ENCODE measurements at regions not wholly inside any gene's neighbourhood (a gene's known extent, or its start where the extent isn't known, plus 50 kb on each side); places are given as distances from the start of the nearest gene placed in this dataset.

- peak; percentile 93 for DNase-seq (ENCODE audit: insufficient read length, low spot score)
- FAIRE-seq, result peak; percentile 92
- TF ChIP-seq POLR2A (IDR thresholded peaks at IDR 0.05; ENCODE audit: low read depth, low read length), result peak; percentile 76
- peak; percentile 76 for TF ChIP-seq TAF1 (IDR thresholded peaks at IDR 0.05; ENCODE audit: low read depth, low read length)
- no peak for TF ChIP-seq SPI1 (IDR thresholded peaks at IDR 0.05; ENCODE audit: low read depth, low read length)
- TF ChIP-seq POLR2AphosphoS5 (IDR thresholded peaks at IDR 0.05; ENCODE audit: low read depth, low read length), result peak; percentile 83
- no peak for TF ChIP-seq PAX5 (IDR thresholded peaks at IDR 0.05; ENCODE audit: insufficient read depth, low read length, severe bottlenecking)
- TF ChIP-seq POU2F2 (IDR thresholded peaks at IDR 0.05; ENCODE audit: low read depth, low read length), result no peak
These were observed 135.2 kb upstream of the KCTD7 start for GRCh38 chr7:66493235-66494205.

GRCh38 chr7:66497346-66497745 lies 131.3 kb upstream of the KCTD7 start:
- DNase-seq (ENCODE audit: insufficient read length, low spot score) (no peak), FAIRE-seq (no peak)
- TF ChIP-seq TAF1 (IDR thresholded peaks at IDR 0.05; ENCODE audit: low read depth, low read length) (no peak), POLR2A (IDR thresholded peaks at IDR 0.05; ENCODE audit: low read depth, low read length) (no peak), PAX5 (IDR thresholded peaks at IDR 0.05; ENCODE audit: insufficient read depth, low read length, severe bottlenecking) (no peak), SPI1 (IDR thresholded peaks at IDR 0.05; ENCODE audit: low read depth, low read length) (no peak), POLR2AphosphoS5 (IDR thresholded peaks at IDR 0.05; ENCODE audit: low read depth, low read length) (no peak), POU2F2 (IDR thresholded peaks at IDR 0.05; ENCODE audit: low read depth, low read length) (no peak)

- no peak for DNase-seq (ENCODE audit: insufficient read length, low spot score)
- TF ChIP-seq TAF1 (IDR thresholded peaks at IDR 0.05; ENCODE audit: low read depth, low read length), result no peak
- no peak for TF ChIP-seq POLR2A (IDR thresholded peaks at IDR 0.05; ENCODE audit: low read depth, low read length)
- TF ChIP-seq PAX5 (IDR thresholded peaks at IDR 0.05; ENCODE audit: insufficient read depth, low read length, severe bottlenecking), result no peak
- TF ChIP-seq POLR2AphosphoS5 (IDR thresholded peaks at IDR 0.05; ENCODE audit: low read depth, low read length), result no peak
- TF ChIP-seq POU2F2 (IDR thresholded peaks at IDR 0.05; ENCODE audit: low read depth, low read length), result no peak
- FAIRE-seq, result no peak
These were observed 128.6 kb upstream of the KCTD7 start for GRCh38 chr7:66500087-66500486.

GRCh38 chr7:66502230-66503035 lies 126.2 kb upstream of the KCTD7 start:
- FAIRE-seq (no peak), DNase-seq (ENCODE audit: insufficient read length, low spot score) (no peak)

GRCh38 chr7:66503036-66503370 lies 125.7 kb upstream of the KCTD7 start:
- TF ChIP-seq POU2F2 (IDR thresholded peaks at IDR 0.05; ENCODE audit: low read depth, low read length) (no peak), TAF1 (IDR thresholded peaks at IDR 0.05; ENCODE audit: low read depth, low read length) (no peak), SPI1 (IDR thresholded peaks at IDR 0.05; ENCODE audit: low read depth, low read length) (no peak), POLR2A (IDR thresholded peaks at IDR 0.05; ENCODE audit: low read depth, low read length) (no peak), PAX5 (IDR thresholded peaks at IDR 0.05; ENCODE audit: insufficient read depth, low read length, severe bottlenecking) (no peak), POLR2AphosphoS5 (IDR thresholded peaks at IDR 0.05; ENCODE audit: low read depth, low read length) (no peak)
- DNase-seq (ENCODE audit: insufficient read length, low spot score) (no peak), FAIRE-seq (no peak)

More at GRCh38 chr7:66502230-66503035, 126.2 kb upstream of the KCTD7 start:
- no peak for TF ChIP-seq SPI1 (IDR thresholded peaks at IDR 0.05; ENCODE audit: low read depth, low read length)

GRCh38 chr7:66503551-66504031 lies 125.1 kb upstream of the KCTD7 start:
- TF ChIP-seq POLR2AphosphoS5 (IDR thresholded peaks at IDR 0.05; ENCODE audit: low read depth, low read length) (no peak), SPI1 (IDR thresholded peaks at IDR 0.05; ENCODE audit: low read depth, low read length) (no peak), POLR2A (IDR thresholded peaks at IDR 0.05; ENCODE audit: low read depth, low read length) (no peak), PAX5 (IDR thresholded peaks at IDR 0.05; ENCODE audit: insufficient read depth, low read length, severe bottlenecking) (no peak), POU2F2 (IDR thresholded peaks at IDR 0.05; ENCODE audit: low read depth, low read length) (no peak), TAF1 (IDR thresholded peaks at IDR 0.05; ENCODE audit: low read depth, low read length) (no peak)
- DNase-seq (ENCODE audit: insufficient read length, low spot score) (no peak), FAIRE-seq (no peak)

- TF ChIP-seq SPI1 (IDR thresholded peaks at IDR 0.05; ENCODE audit: low read depth, low read length) (no peak), POU2F2 (IDR thresholded peaks at IDR 0.05; ENCODE audit: low read depth, low read length) (no peak), POLR2AphosphoS5 (IDR thresholded peaks at IDR 0.05; ENCODE audit: low read depth, low read length) (no peak), TAF1 (IDR thresholded peaks at IDR 0.05; ENCODE audit: low read depth, low read length) (no peak), PAX5 (IDR thresholded peaks at IDR 0.05; ENCODE audit: insufficient read depth, low read length, severe bottlenecking) (no peak), POLR2A (IDR thresholded peaks at IDR 0.05; ENCODE audit: low read depth, low read length) (no peak)
- FAIRE-seq, result no peak
- DNase-seq (ENCODE audit: insufficient read length, low spot score), result no peak
These were observed 124.5 kb upstream of the KCTD7 start for GRCh38 chr7:66504131-66504530.

- FAIRE-seq (no peak), DNase-seq (ENCODE audit: insufficient read length, low spot score) (no peak)
These were observed 123.7 kb upstream of the KCTD7 start for GRCh38 chr7:66505009-66505408.

More at GRCh38 chr7:66505009-66505408, 123.7 kb upstream of the KCTD7 start:
- TF ChIP-seq TAF1 (IDR thresholded peaks at IDR 0.05; ENCODE audit: low read depth, low read length), result no peak
- no peak for TF ChIP-seq POLR2A (IDR thresholded peaks at IDR 0.05; ENCODE audit: low read depth, low read length)
- no peak for TF ChIP-seq POU2F2 (IDR thresholded peaks at IDR 0.05; ENCODE audit: low read depth, low read length)
- TF ChIP-seq PAX5 (IDR thresholded peaks at IDR 0.05; ENCODE audit: insufficient read depth, low read length, severe bottlenecking), result no peak
- TF ChIP-seq SPI1 (IDR thresholded peaks at IDR 0.05; ENCODE audit: low read depth, low read length), result no peak
- TF ChIP-seq POLR2AphosphoS5 (IDR thresholded peaks at IDR 0.05; ENCODE audit: low read depth, low read length), result no peak

Data from GM12891 (cell line).